LNCAP (cell line): ENCODE measurements at regions not wholly inside any gene's neighbourhood (a gene's known extent, or its start where the extent isn't known, plus 50 kb on each side); places are given as distances from the start of the nearest gene placed in this dataset.

ENCODE experiments used
- TF ChIP-seq, protein P1 (sequence below): fragments of 450-650 bp; IDR thresholded peaks from 2 replicates; pipeline ENCODE4 v1.5.1; 2017; ENCODE audit warnings: mild to moderate bottlenecking

DNA sequence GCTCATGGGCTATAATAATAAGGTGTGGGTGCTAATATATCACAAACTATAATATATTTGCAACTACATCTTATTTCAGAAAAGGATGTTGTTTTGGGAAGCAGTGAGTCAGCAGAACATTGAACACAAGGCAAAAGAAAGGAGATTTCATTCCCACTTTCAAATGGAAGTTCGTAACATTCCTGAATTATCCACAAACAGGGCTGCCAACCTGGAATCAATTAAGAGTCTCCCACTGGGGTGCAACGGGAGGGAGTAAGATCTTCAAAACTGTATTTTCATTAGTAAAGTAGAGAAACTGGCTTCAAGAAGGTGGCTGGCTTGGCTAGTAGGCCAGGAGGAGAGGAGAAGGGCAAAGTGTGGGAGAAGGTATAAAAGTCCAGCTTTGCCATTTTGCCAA, 479.6 kb downstream of the CNTN3 start:
- TF ChIP-seq, protein P1, sequence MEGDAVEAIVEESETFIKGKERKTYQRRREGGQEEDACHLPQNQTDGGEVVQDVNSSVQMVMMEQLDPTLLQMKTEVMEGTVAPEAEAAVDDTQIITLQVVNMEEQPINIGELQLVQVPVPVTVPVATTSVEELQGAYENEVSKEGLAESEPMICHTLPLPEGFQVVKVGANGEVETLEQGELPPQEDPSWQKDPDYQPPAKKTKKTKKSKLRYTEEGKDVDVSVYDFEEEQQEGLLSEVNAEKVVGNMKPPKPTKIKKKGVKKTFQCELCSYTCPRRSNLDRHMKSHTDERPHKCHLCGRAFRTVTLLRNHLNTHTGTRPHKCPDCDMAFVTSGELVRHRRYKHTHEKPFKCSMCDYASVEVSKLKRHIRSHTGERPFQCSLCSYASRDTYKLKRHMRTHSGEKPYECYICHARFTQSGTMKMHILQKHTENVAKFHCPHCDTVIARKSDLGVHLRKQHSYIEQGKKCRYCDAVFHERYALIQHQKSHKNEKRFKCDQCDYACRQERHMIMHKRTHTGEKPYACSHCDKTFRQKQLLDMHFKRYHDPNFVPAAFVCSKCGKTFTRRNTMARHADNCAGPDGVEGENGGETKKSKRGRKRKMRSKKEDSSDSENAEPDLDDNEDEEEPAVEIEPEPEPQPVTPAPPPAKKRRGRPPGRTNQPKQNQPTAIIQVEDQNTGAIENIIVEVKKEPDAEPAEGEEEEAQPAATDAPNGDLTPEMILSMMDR = no peak

DNA sequence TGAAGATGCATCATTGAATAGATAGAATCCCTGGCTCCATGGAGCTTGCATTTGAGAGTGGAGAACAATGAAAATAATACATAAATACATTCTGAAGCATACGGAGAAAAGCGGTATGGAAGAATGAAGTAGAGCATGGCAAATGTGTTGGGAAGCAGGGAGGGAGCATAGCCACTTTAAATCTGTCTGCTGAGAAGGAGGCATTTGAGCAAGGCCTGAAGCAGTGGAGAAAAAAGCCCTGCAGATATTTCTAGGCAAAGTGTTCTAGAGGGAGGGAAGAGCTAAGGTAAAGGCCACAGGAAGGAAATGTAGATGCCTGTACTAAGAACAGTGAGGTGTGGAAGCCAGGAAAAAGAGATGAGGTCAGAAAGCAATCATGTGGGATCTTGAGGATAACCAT, 484.8 kb downstream of the CNTN3 start:
- TF ChIP-seq, protein P1 = no peak

DNA sequence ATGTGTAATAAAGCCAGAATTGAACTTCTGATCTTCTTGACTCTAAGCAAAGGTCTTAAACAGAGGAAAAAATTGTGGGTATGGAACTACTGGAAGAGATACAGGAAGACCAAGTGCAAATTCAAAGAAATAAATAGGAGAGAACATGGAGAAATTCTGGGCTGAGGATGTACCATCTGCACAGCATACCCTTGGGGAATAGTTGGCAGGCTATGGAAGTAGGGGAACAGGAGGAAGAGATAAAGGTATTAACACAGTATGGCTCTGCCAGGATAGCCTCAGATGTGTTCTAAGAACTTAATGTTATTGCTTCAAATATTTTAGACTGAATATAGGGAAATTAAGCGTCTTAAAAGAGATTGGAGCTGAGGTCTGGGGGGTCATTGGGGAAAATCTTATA, 485.4 kb downstream of the CNTN3 start:
- TF ChIP-seq, protein P1 = no peak

DNA sequence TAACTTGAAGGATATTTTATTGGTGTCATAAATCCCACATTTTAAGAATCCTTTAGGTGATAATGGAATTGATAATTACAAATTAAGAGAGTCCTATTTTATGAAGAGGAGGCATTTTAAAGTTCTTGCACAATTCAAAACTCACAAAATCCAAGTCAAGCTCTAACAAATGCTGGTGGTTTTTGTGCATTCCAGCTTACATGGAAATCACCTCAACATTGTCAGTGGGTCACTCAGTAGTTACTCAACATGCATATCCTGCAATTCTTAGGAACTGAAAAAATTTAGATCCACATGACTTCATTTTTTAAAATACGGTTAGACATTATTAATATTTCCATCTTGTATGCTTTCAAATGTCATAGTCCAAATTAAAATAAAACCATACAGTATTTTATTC, 487.2 kb downstream of the CNTN3 start:
- TF ChIP-seq, protein P1 = no peak

DNA sequence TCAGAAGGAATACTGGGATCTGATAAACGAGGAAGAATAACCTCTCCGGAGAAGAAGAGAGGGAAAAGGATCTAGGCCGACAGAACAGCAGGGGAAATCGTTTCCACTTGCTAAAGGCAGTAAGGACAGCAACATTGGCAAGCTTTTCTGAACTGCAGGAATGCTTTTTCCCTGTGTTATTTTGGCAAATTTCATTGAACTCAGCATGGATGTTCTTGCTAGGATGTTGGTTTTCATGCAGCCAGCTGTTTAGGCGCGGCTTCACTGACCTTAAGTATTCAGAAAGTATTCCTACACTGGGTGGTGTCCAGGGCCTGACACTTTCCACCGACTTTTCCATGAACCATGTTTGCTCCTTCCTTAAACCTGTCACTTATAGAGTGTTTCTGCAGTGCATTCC, 489.7 kb downstream of the CNTN3 start:
- TF ChIP-seq, protein P1 = no peak

DNA sequence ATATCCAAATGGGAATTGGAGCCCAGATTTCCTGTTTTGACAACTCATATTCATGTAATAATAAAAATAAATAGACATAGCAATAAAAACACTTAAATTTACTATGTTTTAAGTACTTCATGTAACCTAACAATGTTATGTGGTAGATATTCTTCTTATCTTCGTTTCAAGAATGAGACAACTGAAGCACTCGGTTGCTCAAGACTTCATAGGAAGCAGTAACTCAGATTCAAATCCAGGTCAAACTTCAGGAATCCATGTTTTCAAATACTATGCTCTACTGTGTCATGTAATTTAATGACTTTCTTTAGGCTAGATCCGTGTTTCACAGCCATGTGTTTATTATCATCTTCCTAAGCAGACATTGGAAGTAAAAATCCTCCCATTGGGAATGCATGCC, 492.2 kb downstream of the CNTN3 start:
- TF ChIP-seq, protein P1 = no peak

DNA sequence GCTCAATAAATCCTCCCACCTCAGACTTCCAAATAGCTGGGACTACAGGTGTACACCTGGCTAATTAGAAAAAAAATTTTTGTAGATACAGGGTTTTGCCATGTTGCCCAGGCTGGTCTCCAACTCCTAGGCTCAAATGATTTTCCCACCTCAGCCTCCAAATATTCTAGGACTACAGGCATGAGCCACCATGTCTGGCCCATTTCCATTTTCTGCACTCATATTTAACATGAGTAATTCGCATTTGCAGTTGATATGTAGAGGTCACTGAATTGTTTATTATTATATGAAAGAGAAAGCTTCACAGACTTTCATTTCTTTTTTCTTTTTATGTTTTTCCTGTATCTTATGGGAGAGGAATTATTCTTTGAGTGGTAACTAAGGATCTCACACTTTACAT, 492.7 kb downstream of the CNTN3 start:
- TF ChIP-seq, protein P1 = no peak

DNA sequence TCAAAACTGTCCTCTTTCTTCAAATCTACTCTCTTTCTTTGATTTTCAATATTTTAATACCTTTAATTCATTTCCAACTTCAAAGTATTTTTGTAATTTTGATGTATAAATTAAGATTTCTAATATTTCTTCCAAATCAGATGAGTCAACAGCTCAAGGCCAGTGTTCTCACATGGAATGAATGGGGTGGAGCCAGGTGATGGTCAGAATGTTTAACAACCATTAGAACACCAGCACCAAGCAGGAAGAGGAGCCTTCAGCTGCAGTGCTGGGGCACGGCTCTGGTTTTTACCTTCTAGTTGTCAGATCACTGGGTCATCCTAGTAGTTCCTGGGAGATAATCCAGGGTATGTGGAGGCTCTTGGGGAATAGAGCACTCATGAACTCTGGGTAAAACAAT, 494.5 kb upstream of the PDZRN3 start:
- TF ChIP-seq, protein P1 = no peak
